IMR-90 (cell line): ENCODE measurements at regions not wholly inside any gene's neighbourhood (a gene's known extent, or its start where the extent isn't known, plus 50 kb on each side); places are given as distances from the start of the nearest gene placed in this dataset.

Experiments used
- ATAC-seq: fragments of 200-7000 bp; cut with Tn5 transposase; 2 replicates; pipeline ENCODE4 v1.9.1; 2020; ENCODE audit warnings: low read depth, mild to moderate bottlenecking, moderate library complexity
- BruUV-seq: library from RNA; stranded (reverse); fragments of 400-500 nt; replicated peaks from 2 replicates; lab custom pipeline; 2021; lab: Mats Ljungman, UMichigan
- CTCF ChIA-PET: fragments of 300-600 bp; formaldehyde crosslinking; extraction: SDS; loops from one replicate; lab custom pipeline; 2021; ENCODE audit warnings: antibody characterized with exemption; lab: Yijun Ruan, JAX
- POLR2A ChIA-PET: fragments of 300-600 bp; sonication (Branson Sonifier 250); formaldehyde crosslinking; loops from one replicate; lab custom pipeline; 2022; ENCODE audit warnings: antibody characterized with exemption; ENCODE audit not compliant: unreplicated experiment; lab: Charles Lee
- DNase-seq: peaks from one replicate; pipeline ENCODE4 v3.0.0; 2013
- H2AFZ ChIP-seq: replicated peaks from 2 replicates; pipeline ENCODE3; 2013; ENCODE audit warnings: low read length, mild to moderate bottlenecking; ENCODE audit not compliant: poor library complexity
- H2AK5ac ChIP-seq: 2 replicates; pipeline ENCODE4 v1.6.1; 2013; ENCODE audit warnings: low read depth, low read length, inconsistent platforms
- H2AK9ac ChIP-seq: replicated peaks from 2 replicates; pipeline ENCODE3; 2013; ENCODE audit warnings: mild to moderate bottlenecking, low read depth, low read length, moderate library complexity; ENCODE audit not compliant: poor library complexity
- H2BK120ac ChIP-seq: 2 replicates; pipeline ENCODE4 v1.6.1; 2013; ENCODE audit warnings: low read depth, low read length, inconsistent platforms
- H2BK15ac ChIP-seq: 3 replicates; pipeline ENCODE4 v1.6.1; 2013; ENCODE audit warnings: low read depth, low read length, inconsistent platforms
- H2BK20ac ChIP-seq: 2 replicates; pipeline ENCODE4 v1.6.1; 2013; ENCODE audit warnings: low read depth, mild to moderate bottlenecking, inconsistent platforms, low read length, moderate library complexity
- H2BK5ac ChIP-seq: 2 replicates; pipeline ENCODE4 v1.6.1; 2013; ENCODE audit warnings: mild to moderate bottlenecking, low read depth, low read length, inconsistent platforms; ENCODE audit not compliant: poor library complexity, severe bottlenecking
- H3K14ac ChIP-seq: replicated peaks from 2 replicates; pipeline ENCODE4 v1.6.1; 2013; ENCODE audit warnings: low read depth, low read length, inconsistent platforms
- H3K18ac ChIP-seq: 2 replicates; pipeline ENCODE4 v1.6.1; 2013; ENCODE audit warnings: low read depth, low read length, control low read depth
- H3K23ac ChIP-seq: 2 replicates; pipeline ENCODE4 v1.6.1; 2013; ENCODE audit warnings: low read depth, low read length, inconsistent platforms
- H3K27ac ChIP-seq: 2 replicates; pipeline ENCODE4 v1.5.1; 2013; ENCODE audit warnings: mild to moderate bottlenecking, control low read depth, low read length; ENCODE audit not compliant: insufficient read depth
- H3K27me3 ChIP-seq: 2 replicates; pipeline ENCODE4 v1.6.1; 2013; ENCODE audit warnings: low read length; ENCODE audit not compliant: control insufficient read depth, insufficient read depth
- H3K36me3 ChIP-seq: 2 replicates; pipeline ENCODE4 v1.6.1; 2013; ENCODE audit warnings: low read length, mixed read lengths; ENCODE audit not compliant: control insufficient read depth, insufficient read depth
- H3K4ac ChIP-seq: 2 replicates; pipeline ENCODE4 v1.6.1; 2013; ENCODE audit warnings: low read depth, low read length, inconsistent platforms
- H3K4me1 ChIP-seq: 2 replicates; pipeline ENCODE4 v1.6.1; 2013; ENCODE audit warnings: low read length, mixed read lengths; ENCODE audit not compliant: control insufficient read depth, insufficient read depth
- H3K4me2 ChIP-seq: 2 replicates; pipeline ENCODE4 v1.6.1; 2013; ENCODE audit warnings: low read depth, mild to moderate bottlenecking, control low read depth, low read length, moderate library complexity
- H3K4me3 ChIP-seq: 2 replicates; pipeline ENCODE4 v1.5.1; 2013; ENCODE audit warnings: low read depth, mild to moderate bottlenecking, control low read depth, low read length, moderate library complexity; ENCODE audit not compliant: insufficient read depth
- H3K56ac ChIP-seq: 2 replicates; pipeline ENCODE4 v1.6.1; 2013; ENCODE audit warnings: low read length, inconsistent platforms; ENCODE audit not compliant: insufficient read depth; ENCODE audit errors: extremely low read depth
- H3K79me1 ChIP-seq, 2 experiments: 2 replicates each; pipeline ENCODE4 v1.6.1; 2013; ENCODE audit warnings: low read length in 2 of 2, inconsistent platforms in 1 of 2, low read depth in 1 of 2
- H3K9ac ChIP-seq: 2 replicates; pipeline ENCODE4 v1.6.1; 2013; ENCODE audit warnings: low read depth, low read length, control low read depth
- H3K9me1 ChIP-seq: 2 replicates; pipeline ENCODE4 v1.6.1; 2013; ENCODE audit warnings: low read length, inconsistent platforms; ENCODE audit not compliant: insufficient read depth
- H3K9me3 ChIP-seq: 2 replicates; pipeline ENCODE4 v1.6.1; 2013; ENCODE audit warnings: low read length; ENCODE audit not compliant: control insufficient read depth, insufficient read depth
- H4K20me1 ChIP-seq: 2 replicates; pipeline ENCODE4 v1.6.1; 2013; ENCODE audit warnings: low read length, inconsistent platforms; ENCODE audit not compliant: insufficient read depth
- H4K5ac ChIP-seq: 2 replicates; pipeline ENCODE4 v1.6.1; 2013; ENCODE audit warnings: mild to moderate bottlenecking, low read depth, low read length, control low read depth
- H4K8ac ChIP-seq, 2 experiments: 2 replicates each; pipeline ENCODE4 v1.6.1; 2013; ENCODE audit warnings: low read depth in 2 of 2, low read length in 2 of 2, control low read depth in 1 of 2, inconsistent platforms in 1 of 2
- H4K91ac ChIP-seq: 2 replicates; pipeline ENCODE4 v1.6.1; 2013; ENCODE audit warnings: low read depth, low read length, inconsistent platforms; ENCODE audit not compliant: insufficient read depth
- RFX5 ChIP-seq: IDR thresholded peaks from 2 replicates; pipeline ENCODE4 v1.8.0; 2012; ENCODE audit warnings: low read depth, mild to moderate bottlenecking, low read length, moderate library complexity
- WGBS, 2 experiments: methylation state at CpG; one replicate each; pipeline versions ENCODE4 v1.1.5 to v1.1.7; 2013; ENCODE audit warnings: missing lambda C conversion rate in 2 of 2; ENCODE audit not compliant: insufficient read length in 1 of 2; ENCODE audit errors: extremely low coverage in 2 of 2; 5-methylcytosine and 5-hydroxymethylcytosine counted together
- dilution Hi-C: fragments of 300-500 bp; cut with HindIII; formaldehyde crosslinking; loops from one replicate; pipeline ENCODE4 v1.14.3; 2018; ENCODE audit warnings: low sequenced_read_pairs; ENCODE audit not compliant: unreplicated experiment
- in situ Hi-C: fragments of 300-500 bp; cut with MboI; formaldehyde crosslinking; loops from 3 replicates; pipeline ENCODE4 v1.14.3; 2019; ENCODE audit warnings: low sequenced_read_pairs, inconsistent platforms, mixed read lengths
- intact Hi-C: fragments of 100-400 bp; cut with micrococcal nuclease; formaldehyde crosslinking; loops from 2 replicates; pipeline ENCODE4 v1.10.0; 2022

DNA sequence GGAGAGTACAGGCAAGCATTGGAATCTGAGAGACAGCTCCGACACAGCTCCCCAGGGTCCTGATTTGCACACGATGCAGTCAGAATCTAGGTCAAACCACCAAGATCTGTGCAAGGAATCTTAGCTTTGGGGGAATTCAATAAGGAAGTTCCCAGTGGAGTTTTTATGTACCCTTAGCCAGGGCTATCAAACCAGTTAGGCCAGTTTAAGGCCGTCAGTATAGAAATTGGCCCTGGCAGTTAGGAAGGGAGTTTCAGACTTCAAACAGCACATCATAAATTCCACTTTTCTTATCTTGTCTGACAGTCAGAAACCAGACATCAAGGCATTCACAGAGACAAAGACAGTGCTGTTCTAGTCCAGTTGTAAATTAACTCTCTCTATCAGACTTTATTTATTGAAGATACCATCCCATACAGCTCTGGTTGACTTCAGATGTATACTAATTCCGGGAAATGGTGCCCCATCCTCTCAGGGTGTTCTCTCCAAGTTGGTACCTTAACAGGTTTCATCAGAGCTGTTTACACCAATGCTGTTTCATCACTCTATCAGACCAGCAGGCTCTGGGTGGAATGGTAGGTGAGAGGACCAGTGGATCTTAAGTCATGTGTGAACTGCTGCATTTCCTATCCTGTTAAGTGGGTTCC, 157.5 kb upstream of the ATF7IP start:
- CTCF ChIA-PET, result no interaction called here
- no TSS peak for BruUV-seq
- DNase-seq (no peak), ATAC-seq (no peak)
- H2BK5ac ChIP-seq, result no peak overlapping the region
- dilution Hi-C loops (no loop called here), intact Hi-C loops (no loop called here), in situ Hi-C loops (no loop called here)
- no peak overlapping the region for H2BK120ac ChIP-seq
- 33% methylated on average over 1 of the region's 4 CpGs; no CpG with 5 or more reads in 1 of the 2 experiments for WGBS, 2 experiments
- H4K91ac ChIP-seq, result no peak overlapping the region
- H3K56ac ChIP-seq, result no peak overlapping the region
- H2AK9ac ChIP-seq, result no peak overlapping the region
- no peak overlapping the region for H2AFZ ChIP-seq
- H2AK5ac ChIP-seq, result no peak overlapping the region
- no peaks in the 10 kb centered on the region for H4K20me1 ChIP-seq
- H4K5ac ChIP-seq, result no peak overlapping the region
- H3K9me1 ChIP-seq, result no peaks in the 10 kb centered on the region
- H3K4me2 ChIP-seq, result no peak overlapping the region
- POLR2A ChIA-PET, result no interaction called here
- H4K8ac ChIP-seq, result no peak overlapping the region
- no peak for TF ChIP-seq RFX5
- no peak overlapping the region for H2BK15ac ChIP-seq
- no peak overlapping the region for H3K9ac ChIP-seq
- H3K4me3 ChIP-seq, result no peak overlapping the region
- no peaks in the 10 kb centered on the region for H3K4me1 ChIP-seq
- no peak overlapping the region for H3K18ac ChIP-seq
- H2BK20ac ChIP-seq, result no peak overlapping the region
- H3K9me3 ChIP-seq, result no peaks in the 10 kb centered on the region
- H3K4ac ChIP-seq, result no peak overlapping the region
- no peaks in the 10 kb centered on the region for H3K36me3 ChIP-seq
- H3K79me1 ChIP-seq, result no peaks in the 10 kb centered on the region
- no peaks in the 10 kb centered on the region; the same call in 1 of the 2 replicates for H3K27me3 ChIP-seq
- no peak overlapping the region for H3K14ac ChIP-seq
- no peak overlapping the region for H3K23ac ChIP-seq
- no peak overlapping the region for H3K27ac ChIP-seq
